ENCODE measurements at regions not wholly inside any gene's neighbourhood (a gene's known extent, or its start where the extent isn't known, plus 50 kb on each side); places are given as distances from the start of the nearest gene placed in this dataset.

- Histone ChIP-seq H2AFZ (ENCODE audit: low read depth, low read length) (no peak overlapping the region), H3K27ac (ENCODE audit: low read length) (no peak overlapping the region), H3K36me3 (replicated peaks; ENCODE audit: low read depth, low read length) (no peaks in the 10 kb centered on the region), H3K4me3 (ENCODE audit: low read length) (no peak overlapping the region), H3K27me3 (ENCODE audit: low read depth, low read length) (no peaks in the 10 kb centered on the region), H3K9ac (ENCODE audit: low read length) (no peak overlapping the region), H3K4me2 (ENCODE audit: low read length) (no peak overlapping the region), H4K20me1 (ENCODE audit: insufficient read depth, low read length) (no peaks in the 10 kb centered on the region), H3K79me2 (ENCODE audit: low read length) (no peaks in the 10 kb centered on the region), H3K4me1 (ENCODE audit: low read length) (no peaks in the 10 kb centered on the region), H3K9me3 (ENCODE audit: insufficient read depth, low read length) (no peaks in the 10 kb centered on the region)
- no peak for TF ChIP-seq CTCF (IDR thresholded peaks at IDR 0.05; ENCODE audit: low read depth, low read length)
- no peak for TF ChIP-seq EZH2phosphoT487 (IDR thresholded peaks at IDR 0.05; ENCODE audit: low read depth)
Measured at GRCh38 chr19:31770223-31770622, 421.0 kb upstream of the TSHZ3 start.

- no peak overlapping the region for H3K4me3 ChIP-seq (ENCODE audit: low read length)
- no peaks in the 10 kb centered on the region for H3K36me3 ChIP-seq (replicated peaks; ENCODE audit: low read depth, low read length)
- H3K4me1 ChIP-seq (ENCODE audit: low read length), result no peaks in the 10 kb centered on the region
- H3K27me3 ChIP-seq (ENCODE audit: low read depth, low read length), result no peaks in the 10 kb centered on the region
- no peak overlapping the region for H3K4me2 ChIP-seq (ENCODE audit: low read length)
- TF ChIP-seq CTCF (IDR thresholded peaks at IDR 0.05; ENCODE audit: low read depth, low read length) (no peak), EZH2phosphoT487 (IDR thresholded peaks at IDR 0.05; ENCODE audit: low read depth) (no peak)
- H3K9me3 ChIP-seq (ENCODE audit: insufficient read depth, low read length), result no peaks in the 10 kb centered on the region
- no peaks in the 10 kb centered on the region for H3K79me2 ChIP-seq (ENCODE audit: low read length)
- H2AFZ ChIP-seq (ENCODE audit: low read depth, low read length), result no peak overlapping the region
- H3K27ac ChIP-seq (ENCODE audit: low read length), result no peak overlapping the region
- no peak overlapping the region for H3K9ac ChIP-seq (ENCODE audit: low read length)
- H4K20me1 ChIP-seq (ENCODE audit: insufficient read depth, low read length), result no peaks in the 10 kb centered on the region
Measured at GRCh38 chr19:31772915-31773314, 423.7 kb upstream of the TSHZ3 start.

- Histone ChIP-seq H3K36me3 (replicated peaks; ENCODE audit: low read depth, low read length) (no peaks in the 10 kb centered on the region), H3K4me1 (ENCODE audit: low read length) (no peaks in the 10 kb centered on the region), H2AFZ (ENCODE audit: low read depth, low read length) (no peak overlapping the region), H3K9ac (ENCODE audit: low read length) (no peak overlapping the region), H3K27me3 (ENCODE audit: low read depth, low read length) (no peaks in the 10 kb centered on the region), H4K20me1 (ENCODE audit: insufficient read depth, low read length) (no peaks in the 10 kb centered on the region), H3K79me2 (ENCODE audit: low read length) (no peaks in the 10 kb centered on the region), H3K4me2 (ENCODE audit: low read length) (no peak overlapping the region), H3K27ac (ENCODE audit: low read length) (no peak overlapping the region), H3K9me3 (ENCODE audit: insufficient read depth, low read length) (no peaks in the 10 kb centered on the region), H3K4me3 (ENCODE audit: low read length) (no peak overlapping the region)
- TF ChIP-seq CTCF (IDR thresholded peaks at IDR 0.05; ENCODE audit: low read depth, low read length) (no peak), EZH2phosphoT487 (IDR thresholded peaks at IDR 0.05; ENCODE audit: low read depth) (no peak)
Measured at GRCh38 chr19:31781542-31781941, 432.3 kb upstream of the TSHZ3 start.

GRCh38 chr19:31783592-31783991 lies 434.4 kb upstream of the TSHZ3 start:
- Histone ChIP-seq H3K27me3 (ENCODE audit: low read depth, low read length) (no peaks in the 10 kb centered on the region), H3K9me3 (ENCODE audit: insufficient read depth, low read length) (no peaks in the 10 kb centered on the region), H3K79me2 (ENCODE audit: low read length) (no peaks in the 10 kb centered on the region), H3K4me2 (ENCODE audit: low read length) (no peak overlapping the region), H3K4me1 (ENCODE audit: low read length) (no peaks in the 10 kb centered on the region), H3K36me3 (replicated peaks; ENCODE audit: low read depth, low read length) (no peaks in the 10 kb centered on the region), H2AFZ (ENCODE audit: low read depth, low read length) (no peak overlapping the region), H3K27ac (ENCODE audit: low read length) (no peak overlapping the region), H3K4me3 (ENCODE audit: low read length) (no peak overlapping the region), H3K9ac (ENCODE audit: low read length) (no peak overlapping the region), H4K20me1 (ENCODE audit: insufficient read depth, low read length) (no peaks in the 10 kb centered on the region)
- TF ChIP-seq CTCF (IDR thresholded peaks at IDR 0.05; ENCODE audit: low read depth, low read length) (no peak), EZH2phosphoT487 (IDR thresholded peaks at IDR 0.05; ENCODE audit: low read depth) (no peak)

Data from OCI-LY3 (cell line).